H9 (cell line): ENCODE measurements at regions not wholly inside any gene's neighbourhood (a gene's known extent, or its start where the extent isn't known, plus 50 kb on each side); places are given as distances from the start of the nearest gene placed in this dataset.

Experiments used
- DNase-seq: peaks from one replicate; pipeline ENCODE4 v3.0.0-alpha.2; 2017
- H2AFZ ChIP-seq: one replicate; pipeline ENCODE4 v1.6.1; 2013; ENCODE audit warnings: mild to moderate bottlenecking, low read length, control low read depth, moderate library complexity
- H2AK5ac ChIP-seq: 2 replicates; pipeline ENCODE4 v1.6.1; 2013; ENCODE audit warnings: low read length, control low read depth, mixed read lengths; ENCODE audit not compliant: insufficient read length
- H2BK120ac ChIP-seq: one replicate; pipeline ENCODE4 v1.6.1; 2013; ENCODE audit warnings: low read depth, mild to moderate bottlenecking, low read length, control low read depth, inconsistent platforms; ENCODE audit not compliant: poor library complexity, severe bottlenecking
- H2BK12ac ChIP-seq: 2 replicates; pipeline ENCODE4 v1.6.1; 2013; ENCODE audit warnings: low read length, control low read depth, mixed read lengths, low read depth; ENCODE audit not compliant: insufficient read length
- H2BK15ac ChIP-seq: 2 replicates; pipeline ENCODE4 v1.6.1; 2013; ENCODE audit warnings: low read depth, low read length, control low read depth
- H2BK20ac ChIP-seq: one replicate; pipeline ENCODE4 v1.6.1; 2013; ENCODE audit warnings: low read depth, mild to moderate bottlenecking, low read length, control low read depth, inconsistent platforms; ENCODE audit not compliant: poor library complexity, severe bottlenecking
- H2BK5ac ChIP-seq: 2 replicates; pipeline ENCODE4 v1.6.1; 2013; ENCODE audit warnings: low read length, control low read depth, mixed read lengths; ENCODE audit not compliant: insufficient read length
- H3K14ac ChIP-seq: 2 replicates; pipeline ENCODE4 v1.6.1; 2013; ENCODE audit warnings: low read length, control low read depth; ENCODE audit not compliant: insufficient read depth
- H3K18ac ChIP-seq: 2 replicates; pipeline ENCODE4 v1.6.1; 2013; ENCODE audit warnings: low read depth, mild to moderate bottlenecking, mixed read lengths, low read length, control low read depth; ENCODE audit not compliant: insufficient read length
- H3K23ac ChIP-seq: 2 replicates; pipeline ENCODE4 v1.6.1; 2013; ENCODE audit warnings: low read length, control low read depth, mixed read lengths, low read depth; ENCODE audit not compliant: insufficient read length
- H3K23me2 ChIP-seq: 2 replicates; pipeline ENCODE4 v1.6.1; 2013; ENCODE audit warnings: low read depth, mild to moderate bottlenecking, mixed read lengths, low read length, control low read depth; ENCODE audit not compliant: insufficient read length, poor library complexity, severe bottlenecking
- H3K27ac ChIP-seq: 2 replicates; pipeline ENCODE4 v1.5.1; 2013; ENCODE audit warnings: low read length, control low read depth, mixed read lengths, low read depth; ENCODE audit not compliant: insufficient read length
- H3K27me3 ChIP-seq: 2 replicates; pipeline ENCODE4 v1.6.1; 2013; ENCODE audit warnings: low read length, control low read depth, inconsistent platforms; ENCODE audit not compliant: insufficient read depth
- H3K4ac ChIP-seq: 2 replicates; pipeline ENCODE4 v1.6.1; 2013; ENCODE audit warnings: low read depth, mild to moderate bottlenecking, control low read depth, inconsistent platforms, low read length, moderate library complexity
- H3K4me1 ChIP-seq: 2 replicates; pipeline ENCODE4 v1.6.1; 2013; ENCODE audit warnings: low read length, control low read depth, inconsistent platforms; ENCODE audit not compliant: insufficient read depth
- H3K4me2 ChIP-seq: 2 replicates; pipeline ENCODE4 v1.6.1; 2013; ENCODE audit warnings: low read length, control low read depth, mixed read lengths; ENCODE audit not compliant: insufficient read length, insufficient read depth
- H3K56ac ChIP-seq: 2 replicates; pipeline ENCODE4 v1.6.1; 2013; ENCODE audit warnings: low read depth, mild to moderate bottlenecking, mixed read lengths, low read length, control low read depth; ENCODE audit not compliant: insufficient read length
- H3K79me1 ChIP-seq: 2 replicates; pipeline ENCODE4 v1.6.1; 2013; ENCODE audit warnings: low read depth, mild to moderate bottlenecking, moderate library complexity, low read length, control low read depth, inconsistent platforms; ENCODE audit not compliant: insufficient read depth, poor library complexity, severe bottlenecking
- H3K79me2 ChIP-seq: 2 replicates; pipeline ENCODE4 v1.6.1; 2013; ENCODE audit warnings: low read length, control low read depth, inconsistent platforms; ENCODE audit not compliant: insufficient read depth
- H3K9ac ChIP-seq: 2 replicates; pipeline ENCODE4 v1.6.1; 2013; ENCODE audit warnings: low read length, control low read depth, mixed read lengths; ENCODE audit not compliant: insufficient read length; ENCODE audit errors: extremely low read depth
- H3K9me3 ChIP-seq: one replicate; pipeline ENCODE4 v1.6.1; 2013; ENCODE audit warnings: low read depth, low read length, inconsistent platforms; ENCODE audit not compliant: control insufficient read depth
- H3T11ph ChIP-seq: one replicate; pipeline ENCODE4 v1.6.1; 2013; ENCODE audit warnings: mild to moderate bottlenecking, low read length, control low read depth, inconsistent platforms
- H4K20me1 ChIP-seq: one replicate; pipeline ENCODE4 v1.6.1; 2013; ENCODE audit not compliant: control insufficient read depth, insufficient read length, insufficient read depth
- H4K5ac ChIP-seq: 2 replicates; pipeline ENCODE4 v1.6.1; 2013; ENCODE audit warnings: low read depth, mild to moderate bottlenecking, mixed read lengths, low read length, control low read depth; ENCODE audit not compliant: insufficient read length
- H4K8ac ChIP-seq: replicated peaks from 2 replicates; pipeline ENCODE4 v1.6.1; 2013; ENCODE audit warnings: low read length, control low read depth, mixed read lengths, low read depth; ENCODE audit not compliant: insufficient read length
- H4K91ac ChIP-seq: 2 replicates; pipeline ENCODE4 v1.6.1; 2013; ENCODE audit warnings: low read depth, mild to moderate bottlenecking, moderate library complexity, mixed read lengths, low read length, control low read depth; ENCODE audit not compliant: insufficient read length
- H3K27ac Mint-ChIP-seq, 3 experiments: 2 replicates in 2 of 3; 3 replicates in 1 of 3; pipeline ENCODE4 v1.8.0; 2020 to 2021; ENCODE audit warnings: mixed read lengths in 3 of 3, mild to moderate bottlenecking in 1 of 3, moderate library complexity in 1 of 3
- H3K27me3 Mint-ChIP-seq: 2 replicates; pipeline ENCODE4 v1.8.0; 2021; ENCODE audit warnings: low read depth, mild to moderate bottlenecking, moderate library complexity, mixed read lengths
- H3K36me3 Mint-ChIP-seq, 3 experiments: 2 replicates in 2 of 3; 3 replicates in 1 of 3; pipeline ENCODE4 v1.8.0; 2020 to 2021; ENCODE audit warnings: low read depth in 3 of 3, mixed read lengths in 3 of 3; ENCODE audit not compliant: insufficient read depth in 1 of 3
- H3K4me1 Mint-ChIP-seq, 2 experiments: 2 replicates each; pipeline ENCODE4 v1.8.0; 2020; ENCODE audit warnings: mixed read lengths in 2 of 2
- H3K4me3 Mint-ChIP-seq, 2 experiments: 2 replicates in 1 of 2; 3 replicates in 1 of 2; pipeline ENCODE4 v1.8.0; 2020 to 2021; ENCODE audit warnings: mild to moderate bottlenecking in 2 of 2, mixed read lengths in 2 of 2, moderate library complexity in 1 of 2
- H3K9me3 Mint-ChIP-seq, 2 experiments: 2 replicates in 1 of 2; 3 replicates in 1 of 2; pipeline ENCODE4 v1.8.0; 2020; ENCODE audit warnings: mild to moderate bottlenecking in 2 of 2, mixed read lengths in 2 of 2, moderate library complexity in 1 of 2
- CTCF ChIP-seq: fragments of 200-600 bp; sonication (generic); conservative IDR thresholded peaks from 3 replicates; pipeline ENCODE4 v1.8.0; 2021; ENCODE audit warnings: antibody characterized with exemption, mild to moderate bottlenecking
- WGBS: extraction: QIAGEN DNeasy Blood & Tissue Kit; methylation state at CpG from one replicate; pipeline ENCODE4 v1.1.7; 2013; ENCODE audit warnings: missing lambda C conversion rate, low lambda C conversion rate, mixed read lengths; ENCODE audit not compliant: insufficient read length; ENCODE audit errors: extremely low coverage; 5-methylcytosine and 5-hydroxymethylcytosine counted together

- H3K36me3 Mint-ChIP-seq, result no peaks in the 10 kb centered on the region
- WGBS, result no CpG with 5 or more reads among the region's 2 CpGs
- no peak overlapping the region for H3K27ac ChIP-seq
- H3K79me2 ChIP-seq, result no peaks in the 10 kb centered on the region
- H3K4me2 ChIP-seq, result no peak overlapping the region
- no peak overlapping the region for H2BK5ac ChIP-seq
- H3K27me3 ChIP-seq, result no peaks in the 10 kb centered on the region
- no peak overlapping the region for H2AFZ ChIP-seq
- no peak overlapping the region for H3K4ac ChIP-seq
- TF ChIP-seq CTCF, result no peak
- H2BK20ac ChIP-seq, result no peak overlapping the region
- peak overlapping the region in 1 of 3 experiments; percentile 19; a peak in 1 of 7 replicates for H3K27ac Mint-ChIP-seq
- H3K23me2 ChIP-seq, result no peaks in the 10 kb centered on the region
- H3K9ac ChIP-seq, result no peak overlapping the region
- H3K4me3 Mint-ChIP-seq, result no peak overlapping the region
- H3K9me3 Mint-ChIP-seq, result no peaks in the 10 kb centered on the region
- H2BK15ac ChIP-seq, result no peak overlapping the region
- no peaks in the 10 kb centered on the region for H3K4me1 ChIP-seq
- no peak overlapping the region for H2AK5ac ChIP-seq
- no peaks in the 10 kb centered on the region for H3K79me1 ChIP-seq
- no peaks in the 10 kb centered on the region for H4K20me1 ChIP-seq
- no peak overlapping the region for H4K91ac ChIP-seq
- H3K4me1 Mint-ChIP-seq, result 0 out of 4 replicates have a peak, but pooled peaks cover 0 to 2% of the 10 kb centered on the region in 2 experiments
- H3K9me3 ChIP-seq, result no peaks in the 10 kb centered on the region
- H4K8ac ChIP-seq, result no peak overlapping the region
- DNase-seq, result no peak
- H2BK12ac ChIP-seq, result no peak overlapping the region
- H3K56ac ChIP-seq, result no peak overlapping the region
- no peak overlapping the region for H3K23ac ChIP-seq
- no peak overlapping the region for H3K14ac ChIP-seq
- no peak overlapping the region for H3K18ac ChIP-seq
- no peaks in the 10 kb centered on the region for H3K27me3 Mint-ChIP-seq
- H2BK120ac ChIP-seq, result no peak overlapping the region
- H3T11ph ChIP-seq, result no peak overlapping the region
- no peak overlapping the region for H4K5ac ChIP-seq
Measured at GRCh38 chr4:22315628-22316027, 200.2 kb downstream of the ADGRA3 start.
